CD8-positive, alpha-beta memory T cell (primary cell): ENCODE measurements at regions not wholly inside any gene's neighbourhood (a gene's known extent, or its start where the extent isn't known, plus 50 kb on each side); places are given as distances from the start of the nearest gene placed in this dataset.
"Not testable (repeated sequence)": the region's sequence is repeated elsewhere in the genome, so short reads cannot be mapped to it uniquely, and the experiment has no call there.

Source experiments
- CTCF ChIA-PET: fragments of 350-600 bp; sonication (Branson Sonifier 250); formaldehyde crosslinking; loops from one replicate; lab custom pipeline; 2021; ENCODE audit warnings: antibody characterized with exemption; lab: Charles Lee
- POLR2A ChIA-PET: fragments of 350-600 bp; sonication (Branson Sonifier 250); formaldehyde crosslinking; loops from one replicate; lab custom pipeline; 2021; ENCODE audit warnings: antibody characterized with exemption; lab: Charles Lee
- DNase-seq, 5 donors: peaks; one replicate each; pipeline versions ENCODE4 v3.0.0 to v3.0.0-alpha.2; 2020 to 2022; ENCODE audit warnings: mixed read lengths in 1 of 5
- H3K27ac ChIP-seq: one replicate; pipeline ENCODE4 v1.7.0; 2013; ENCODE audit warnings: low read depth, mild to moderate bottlenecking, low read length, moderate library complexity
- H3K27me3 ChIP-seq: 2 replicates; pipeline ENCODE4 v1.7.0; 2013; ENCODE audit warnings: low read length, mild to moderate bottlenecking; ENCODE audit not compliant: insufficient read depth, poor library complexity, severe bottlenecking
- H3K36me3 ChIP-seq: 2 replicates; pipeline ENCODE4 v1.7.0; 2013; ENCODE audit warnings: mild to moderate bottlenecking, low read length, moderate library complexity; ENCODE audit not compliant: insufficient read depth
- H3K4me1 ChIP-seq: 2 replicates; pipeline ENCODE4 v1.7.0; 2013; ENCODE audit warnings: mild to moderate bottlenecking, low read length, moderate library complexity; ENCODE audit not compliant: insufficient read depth
- H3K4me3 ChIP-seq: 2 replicates; pipeline ENCODE4 v1.7.0; 2013; ENCODE audit warnings: mild to moderate bottlenecking, low read length
- H3K9me3 ChIP-seq: 2 replicates; pipeline ENCODE4 v1.7.0; 2013; ENCODE audit warnings: mild to moderate bottlenecking, low read length
- H3K27ac Mint-ChIP-seq, 8 donors: one replicate each; pipeline ENCODE4 v1.8.0; 2020 to 2021; ENCODE audit warnings: mixed read lengths in 8 of 8, mild to moderate bottlenecking in 6 of 8, inconsistent platforms in 3 of 8, moderate library complexity in 3 of 8
- H3K27me3 Mint-ChIP-seq, 2 donors: one replicate each; pipeline ENCODE4 v1.8.0; 2020 to 2021; ENCODE audit warnings: mixed read lengths in 2 of 2, mild to moderate bottlenecking in 1 of 2, moderate library complexity in 1 of 2
- H3K36me3 Mint-ChIP-seq, 3 donors: one replicate each; pipeline ENCODE4 v1.8.0; 2020 to 2021; ENCODE audit warnings: mixed read lengths in 3 of 3, inconsistent platforms in 1 of 3, mild to moderate bottlenecking in 1 of 3
- H3K4me1 Mint-ChIP-seq, 3 donors: one replicate each; pipeline ENCODE4 v1.8.0; 2020 to 2021; ENCODE audit warnings: mixed read lengths in 3 of 3, inconsistent platforms in 1 of 3, mild to moderate bottlenecking in 1 of 3
- H3K4me3 Mint-ChIP-seq, 7 donors: one replicate each; pipeline ENCODE4 v1.8.0; 2020 to 2021; ENCODE audit warnings: mixed read lengths in 7 of 7, mild to moderate bottlenecking in 6 of 7, moderate library complexity in 4 of 7, inconsistent platforms in 2 of 7
- H3K9me3 Mint-ChIP-seq, 5 donors: one replicate each; pipeline ENCODE4 v1.8.0; 2020 to 2022; ENCODE audit warnings: mixed read lengths in 5 of 5, mild to moderate bottlenecking in 3 of 5, moderate library complexity in 2 of 5, inconsistent platforms in 1 of 5

DNA sequence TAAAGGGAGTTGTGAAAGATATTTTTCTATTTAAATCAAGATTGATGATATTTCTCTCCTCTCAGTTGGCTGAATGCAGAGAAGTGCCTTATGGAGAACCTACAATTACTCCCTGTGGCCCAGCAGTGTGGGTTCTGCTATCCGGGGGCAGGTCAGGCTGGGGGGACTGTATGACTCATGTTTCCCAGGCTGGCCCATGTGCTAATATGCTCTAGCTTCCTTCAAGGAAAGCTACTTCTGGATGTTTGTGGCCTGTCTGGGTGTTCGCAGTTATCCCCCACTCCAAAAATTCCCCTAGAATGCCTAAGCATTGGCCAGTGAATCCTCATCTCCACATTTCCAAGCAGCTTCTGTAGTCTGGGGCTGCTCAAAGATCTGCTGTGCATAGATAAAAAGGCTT lies 58.9 kb upstream of the SPP1 start:
- DNase-seq, result no peak
- ChIA-PET CTCF (no interaction called here), POLR2A (no interaction called here)
- Histone ChIP-seq H3K27ac (no peak overlapping the region), H3K27me3 (no peaks in the 10 kb centered on the region), H3K4me1 (no peaks in the 10 kb centered on the region), H3K9me3 (no peaks in the 10 kb centered on the region), H3K4me3 (no peak overlapping the region), H3K36me3 (no peaks in the 10 kb centered on the region)
- H3K36me3 Mint-ChIP-seq, result peaks cover 0 to 3% (median 0%) of the 10 kb centered on the region in 3 donors
- H3K9me3 Mint-ChIP-seq, result no peaks in the 10 kb centered on the region
- no peak overlapping the region for H3K4me3 Mint-ChIP-seq
- H3K4me1 Mint-ChIP-seq, result no peaks in the 10 kb centered on the region
- H3K27me3 Mint-ChIP-seq, result peaks cover 7 to 9% of the 10 kb centered on the region in 2 donors
- no peak overlapping the region for H3K27ac Mint-ChIP-seq

DNA sequence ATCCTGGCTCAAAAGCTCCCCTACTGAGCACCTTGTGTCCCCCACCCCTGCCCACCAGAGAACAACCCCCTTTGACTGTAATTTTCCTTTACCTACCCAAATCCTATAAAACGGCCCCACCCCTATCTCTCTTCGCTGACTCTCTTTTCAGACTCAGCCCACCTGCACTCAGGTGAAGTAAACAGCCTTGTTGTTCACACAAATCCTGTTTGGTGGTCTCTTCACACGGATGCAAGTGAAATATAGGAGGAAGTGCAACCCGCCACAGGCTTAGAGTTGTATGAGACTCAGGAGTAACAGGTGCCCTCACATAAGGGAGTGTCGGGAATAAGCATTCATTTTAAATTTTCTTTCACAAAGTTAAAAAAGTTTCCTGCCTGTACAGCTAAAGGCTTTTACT lies 57.6 kb upstream of the SPP1 start:
- H3K4me1 Mint-ChIP-seq, H3K27ac Mint-ChIP-seq, H3K36me3 ChIP-seq, H3K27me3 ChIP-seq, DNase-seq, H3K27ac ChIP-seq, CTCF ChIA-PET, H3K4me1 ChIP-seq, H3K36me3 Mint-ChIP-seq, H3K4me3 Mint-ChIP-seq, H3K27me3 Mint-ChIP-seq, H3K9me3 Mint-ChIP-seq, POLR2A ChIA-PET, H3K4me3 ChIP-seq, H3K9me3 ChIP-seq: not testable (repeated sequence)

DNA sequence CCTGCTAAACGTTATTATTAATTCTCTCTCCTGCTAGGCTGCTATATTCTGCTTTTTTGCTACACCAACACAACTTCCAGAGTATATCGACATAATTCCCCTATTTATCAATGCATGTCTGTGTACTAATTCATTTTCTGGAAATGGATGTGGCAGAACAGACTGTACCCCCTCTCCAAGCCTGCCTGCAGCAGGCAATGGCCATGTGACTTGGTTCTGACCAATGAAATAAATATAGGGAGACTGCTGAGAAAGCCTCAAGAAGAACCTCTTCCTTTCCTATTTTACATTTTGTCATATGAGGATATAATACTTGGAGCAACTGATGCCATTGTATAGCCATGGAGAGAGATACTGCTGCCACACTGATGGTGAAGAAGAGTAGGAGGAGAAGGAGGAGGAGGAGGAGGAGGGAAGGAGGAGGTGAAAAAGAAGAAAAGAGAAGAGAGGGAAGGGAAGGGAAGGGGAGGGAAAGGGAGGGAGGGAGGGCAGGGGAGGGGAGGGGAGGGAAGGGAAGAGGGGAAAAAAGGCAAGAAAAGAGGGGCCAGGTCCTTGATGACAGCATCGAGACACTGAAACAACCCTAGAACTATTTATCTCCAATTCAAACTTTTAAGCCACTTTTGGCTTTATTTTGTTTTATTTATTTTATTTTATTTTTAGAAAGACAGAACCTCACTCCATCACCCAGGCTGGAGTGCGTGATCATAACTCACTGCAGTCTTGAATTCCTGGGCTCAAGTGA lies 57.0 kb upstream of the SPP1 start:
- Histone ChIP-seq H3K4me1 (no peaks in the 10 kb centered on the region), H3K27me3 (no peaks in the 10 kb centered on the region), H3K4me3 (no peak overlapping the region), H3K36me3 (no peaks in the 10 kb centered on the region), H3K27ac (no peak overlapping the region), H3K9me3 (no peaks in the 10 kb centered on the region)
- Mint-ChIP-seq H3K4me3 (no peak overlapping the region), H3K27me3 (peaks cover 5 to 7% of the 10 kb centered on the region in 2 donors), H3K9me3 (no peaks in the 10 kb centered on the region), H3K36me3 (no peaks in the 10 kb centered on the region), H3K27ac (no peak overlapping the region), H3K4me1 (no peaks in the 10 kb centered on the region)
- POLR2A ChIA-PET, result no interaction called here
- CTCF ChIA-PET, result no interaction called here
- DNase-seq, result no peak

DNA sequence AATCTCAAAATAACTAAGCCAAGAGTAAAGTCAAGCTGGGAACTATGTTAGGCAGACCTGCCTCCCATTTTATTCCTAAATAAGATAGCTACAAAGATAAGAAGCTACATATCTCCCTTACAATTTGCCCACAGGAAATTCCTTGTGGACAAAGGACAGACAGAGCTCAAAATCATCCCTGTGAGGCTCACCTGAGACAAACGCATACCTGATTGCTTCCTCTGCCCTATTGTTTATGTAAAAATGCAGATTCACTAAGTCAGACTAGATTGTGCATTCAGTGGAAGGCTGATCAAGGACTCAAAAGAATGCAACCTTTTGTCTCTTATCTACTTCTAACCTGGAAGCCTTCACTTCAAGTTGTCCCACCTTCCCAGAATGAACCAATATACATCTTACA lies 56.2 kb upstream of the SPP1 start:
- CTCF ChIA-PET, H3K9me3 Mint-ChIP-seq, H3K27me3 Mint-ChIP-seq, H3K27ac ChIP-seq, H3K36me3 ChIP-seq, H3K4me1 ChIP-seq, H3K27me3 ChIP-seq, DNase-seq, POLR2A ChIA-PET, H3K4me3 ChIP-seq, H3K4me3 Mint-ChIP-seq, H3K36me3 Mint-ChIP-seq, H3K27ac Mint-ChIP-seq, H3K4me1 Mint-ChIP-seq, H3K9me3 ChIP-seq: not testable (repeated sequence)

DNA sequence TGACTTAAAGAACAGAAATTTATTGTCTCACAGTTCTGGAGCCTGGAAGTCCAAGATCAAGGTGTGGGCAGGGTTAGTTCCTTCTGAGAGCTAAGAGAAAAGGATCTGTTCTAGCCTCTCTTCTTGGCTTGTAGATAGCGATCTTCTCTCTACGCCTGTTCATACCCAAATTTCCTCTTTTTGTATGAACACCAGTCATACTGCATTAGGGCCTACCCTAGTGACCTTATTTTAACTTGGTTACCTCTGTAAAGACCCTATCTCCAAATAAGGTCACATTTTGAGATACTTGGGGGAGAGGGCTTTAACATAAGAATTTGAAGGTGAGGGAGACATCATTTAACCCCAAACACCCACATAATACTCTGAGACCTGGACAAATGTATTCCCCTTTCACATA lies 55.6 kb upstream of the SPP1 start:
- CTCF ChIA-PET, result no interaction called here
- no peak for DNase-seq
- Histone ChIP-seq H3K36me3 (no peaks in the 10 kb centered on the region), H3K27ac (no peak overlapping the region), H3K4me1 (no peaks in the 10 kb centered on the region), H3K9me3 (no peaks in the 10 kb centered on the region), H3K4me3 (no peak overlapping the region), H3K27me3 (no peaks in the 10 kb centered on the region)
- Mint-ChIP-seq H3K36me3 (no peaks in the 10 kb centered on the region), H3K27me3 (peaks cover 5 to 9% of the 10 kb centered on the region in 2 donors), H3K9me3 (no peaks in the 10 kb centered on the region), H3K4me1 (no peaks in the 10 kb centered on the region), H3K27ac (no peak overlapping the region), H3K4me3 (no peak overlapping the region)
- POLR2A ChIA-PET, result no interaction called here

DNA sequence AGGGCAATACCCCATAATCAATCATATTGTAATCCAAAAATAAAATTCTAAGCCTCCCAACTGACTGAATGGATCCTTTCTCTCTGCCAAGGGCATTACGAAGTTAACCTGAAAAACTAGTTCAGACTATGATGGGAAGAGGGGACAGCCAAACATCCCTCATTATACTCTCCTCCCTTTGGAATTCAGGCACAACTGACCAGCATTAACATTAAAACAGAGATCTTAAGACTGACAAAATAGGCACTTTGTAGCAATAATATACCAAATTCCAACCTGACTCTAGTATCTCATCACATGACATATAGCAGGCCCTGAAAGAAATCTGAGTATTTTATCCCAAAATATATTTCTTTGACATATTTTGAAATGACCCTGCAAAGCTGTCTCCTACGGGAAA lies 55.0 kb upstream of the SPP1 start:
- Histone ChIP-seq H3K4me3 (no peak overlapping the region), H3K27me3 (no peaks in the 10 kb centered on the region), H3K36me3 (no peaks in the 10 kb centered on the region), H3K27ac (no peak overlapping the region), H3K9me3 (no peaks in the 10 kb centered on the region), H3K4me1 (no peaks in the 10 kb centered on the region)
- POLR2A ChIA-PET, result no interaction called here
- no peaks in the 10 kb centered on the region for H3K9me3 Mint-ChIP-seq
- no peak for DNase-seq
- H3K4me3 Mint-ChIP-seq, result no peak overlapping the region
- CTCF ChIA-PET, result no interaction called here
- no peak overlapping the region for H3K27ac Mint-ChIP-seq
- no peaks in the 10 kb centered on the region for H3K4me1 Mint-ChIP-seq
- H3K36me3 Mint-ChIP-seq, result no peaks in the 10 kb centered on the region
- H3K27me3 Mint-ChIP-seq, result peaks cover 5 to 9% of the 10 kb centered on the region in 2 donors

DNA sequence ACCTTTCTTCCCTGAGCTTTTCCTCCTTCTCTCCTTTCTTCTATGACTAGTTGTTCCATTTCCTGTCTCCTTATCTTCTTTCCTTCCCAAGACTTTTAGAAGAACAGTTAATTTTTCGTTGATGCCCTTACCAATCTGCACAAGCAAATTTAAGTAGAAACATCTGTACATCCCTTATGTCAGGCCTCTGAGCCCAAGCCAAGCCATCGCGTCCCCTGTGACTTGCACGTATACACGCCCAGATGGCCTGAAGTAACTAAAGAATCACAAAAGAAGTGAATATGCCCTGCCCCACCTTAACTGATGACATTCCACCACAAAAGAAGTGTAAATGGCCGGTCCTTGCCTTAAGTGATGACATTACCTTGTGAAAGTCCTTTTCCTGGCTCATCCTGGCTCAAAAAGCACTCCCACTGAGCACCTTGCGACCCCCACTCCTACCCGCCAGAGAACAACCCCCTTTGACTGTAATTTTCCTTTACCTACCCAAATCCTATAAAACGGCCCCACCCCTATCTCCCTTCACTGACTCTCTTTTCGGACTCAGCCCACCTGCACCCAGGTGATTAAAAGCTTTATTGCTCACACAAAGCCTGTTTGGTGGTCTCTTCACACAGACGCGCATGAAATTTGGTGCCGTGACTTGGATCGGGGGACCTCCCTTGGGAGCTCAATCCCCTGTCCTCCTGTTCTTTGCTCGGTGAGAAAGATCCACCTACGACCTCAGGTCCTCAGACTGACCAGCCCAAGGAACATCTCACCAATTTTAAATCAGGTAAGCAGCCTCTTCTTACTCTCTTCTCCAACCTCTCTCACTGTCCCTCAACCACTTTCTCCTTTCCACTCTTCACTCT lies 53.7 kb upstream of the SPP1 start:
- H3K4me1 ChIP-seq, H3K4me1 Mint-ChIP-seq, H3K36me3 ChIP-seq, H3K27me3 ChIP-seq, H3K9me3 ChIP-seq, H3K9me3 Mint-ChIP-seq, H3K27me3 Mint-ChIP-seq, H3K4me3 Mint-ChIP-seq, CTCF ChIA-PET, H3K27ac ChIP-seq, POLR2A ChIA-PET, DNase-seq, H3K27ac Mint-ChIP-seq, H3K36me3 Mint-ChIP-seq, H3K4me3 ChIP-seq: not testable (repeated sequence)

DNA sequence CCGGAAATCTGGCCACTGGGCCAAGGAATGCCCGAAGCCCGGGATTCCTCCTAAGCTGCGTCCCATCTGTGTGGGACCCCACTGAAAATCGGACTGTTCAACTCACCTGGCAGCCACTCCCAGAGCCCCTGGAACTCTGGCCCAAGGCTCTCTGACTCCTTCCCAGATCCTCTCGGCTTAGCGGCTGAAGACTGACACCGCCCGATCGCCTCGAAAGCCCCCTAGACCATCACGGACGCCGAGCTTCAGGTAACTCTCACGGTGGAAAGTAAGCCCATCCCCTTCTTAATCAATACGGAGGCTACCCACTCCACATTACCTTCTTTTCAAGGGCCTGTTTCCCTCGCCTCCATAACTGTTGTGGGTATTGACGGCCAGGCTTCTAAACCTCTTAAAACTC lies 51.4 kb upstream of the SPP1 start:
- H3K36me3 Mint-ChIP-seq, POLR2A ChIA-PET: not testable (repeated sequence)

More for the DNA sequence above, 51.4 kb upstream of the SPP1 start:
- DNase-seq, H3K9me3 ChIP-seq, H3K27me3 Mint-ChIP-seq, H3K27ac Mint-ChIP-seq, H3K27ac ChIP-seq, CTCF ChIA-PET, H3K9me3 Mint-ChIP-seq, H3K4me3 Mint-ChIP-seq, H3K4me3 ChIP-seq, H3K4me1 ChIP-seq, H3K27me3 ChIP-seq, H3K4me1 Mint-ChIP-seq, H3K36me3 ChIP-seq: not testable (repeated sequence)
